ENCODE measurements at regions not wholly inside any gene's neighbourhood (a gene's known extent, or its start where the extent isn't known, plus 50 kb on each side); places are given as distances from the start of the nearest gene placed in this dataset.

- no peaks in the 10 kb centered on the region for H3K4me1 ChIP-seq
- TF ChIP-seq POLR2A (IDR thresholded peaks at IDR 0.05) = no peak
- TF ChIP-seq CTCF (IDR thresholded peaks at IDR 0.05) = no peak
- H3K27ac ChIP-seq = no peak overlapping the region
- H3K4me3 ChIP-seq = no peak overlapping the region
- no peaks in the 10 kb centered on the region for H3K9me3 ChIP-seq
- intact Hi-C loops (cut with DNase I; ENCODE audit: low total_unique reads) = no loop called here
- WGBS, 2 donors = 86 to 90% methylated on average over 20 to 23 of the region's 23 CpGs
- no peak for DNase-seq
- H3K27me3 ChIP-seq = no peaks in the 10 kb centered on the region
- no peaks in the 10 kb centered on the region for H3K36me3 ChIP-seq (ENCODE audit: low read depth, missing control alignments)
Measured at GRCh38 chr9:135336722-135337527, 142.7 kb upstream of the PPP1R26 start.

- H3K36me3 ChIP-seq (ENCODE audit: low read depth, missing control alignments) = no peaks in the 10 kb centered on the region
- TF ChIP-seq POLR2A (IDR thresholded peaks at IDR 0.05) (no peak), CTCF (IDR thresholded peaks at IDR 0.05) (no peak)
- H3K4me3 ChIP-seq = no peak overlapping the region
- H3K9me3 ChIP-seq = no peaks in the 10 kb centered on the region
- DNase-seq = no peak
- no peaks in the 10 kb centered on the region for H3K27me3 ChIP-seq
- no peak overlapping the region for H3K27ac ChIP-seq
- intact Hi-C loops (cut with DNase I; ENCODE audit: low total_unique reads) = no loop called here
- 87 to 93% methylated on average over 8 to 14 of the region's 14 CpGs for WGBS, 2 donors
- no peaks in the 10 kb centered on the region for H3K4me1 ChIP-seq
Measured at GRCh38 chr9:135338546-135338945, 141.0 kb upstream of the PPP1R26 start.

- H3K36me3 ChIP-seq (ENCODE audit: low read depth, missing control alignments) = no peaks in the 10 kb centered on the region
- WGBS, 2 donors = 72 to 73% methylated on average over 14 to 17 of the region's 17 CpGs
Measured at GRCh38 chr9:135339378-135339973, 140.1 kb upstream of the PPP1R26 start.

GRCh38 chr9:135340143-135340655 lies 139.4 kb upstream of the PPP1R26 start:
- intact Hi-C loops (cut with DNase I; ENCODE audit: low total_unique reads) = loop anchor here (5.0 kb wide), 1 partner anchor 253 kb away; the partner anchor contains the start of gene OLFM1
- no peak for DNase-seq
- Histone ChIP-seq H3K4me1 (no peaks in the 10 kb centered on the region), H3K4me3 (no peak overlapping the region), H3K27ac (no peak overlapping the region), H3K27me3 (no peaks in the 10 kb centered on the region), H3K9me3 (no peaks in the 10 kb centered on the region), H3K36me3 (ENCODE audit: low read depth, missing control alignments) (no peaks in the 10 kb centered on the region)
- WGBS, 2 donors = 30 to 46% methylated on average over 12 of the region's 12 CpGs
- TF ChIP-seq CTCF (IDR thresholded peaks at IDR 0.05) = no peak
- no peak for TF ChIP-seq POLR2A (IDR thresholded peaks at IDR 0.05)

More at GRCh38 chr9:135339378-135339973, 140.1 kb upstream of the PPP1R26 start:
- H3K4me3 ChIP-seq = no peak overlapping the region
- no peaks in the 10 kb centered on the region for H3K9me3 ChIP-seq
- no peak for TF ChIP-seq CTCF (IDR thresholded peaks at IDR 0.05)
- no peak for TF ChIP-seq POLR2A (IDR thresholded peaks at IDR 0.05)
- intact Hi-C loops (cut with DNase I; ENCODE audit: low total_unique reads) = no loop called here
- no peaks in the 10 kb centered on the region for H3K27me3 ChIP-seq
- no peaks in the 10 kb centered on the region for H3K4me1 ChIP-seq
- no peak for DNase-seq
- H3K27ac ChIP-seq = no peak overlapping the region
